Neuronal stem cell (in vitro differentiated cells): ENCODE measurements at regions not wholly inside any gene's neighbourhood (a gene's known extent, or its start where the extent isn't known, plus 50 kb on each side); places are given as distances from the start of the nearest gene placed in this dataset.
A peak's percentile ranks its signal among the peaks of the same experiment; 100 is the strongest.

Experiments
- DNase-seq: peaks from one replicate; pipeline ENCODE4 v3.0.0-alpha.2; 2013; ENCODE audit warnings: low spot score
- H2AFZ ChIP-seq: one replicate; pipeline ENCODE4 v1.6.1; 2013; ENCODE audit warnings: mild to moderate bottlenecking, low read length, inconsistent platforms
- H2AK5ac ChIP-seq: 2 replicates; pipeline ENCODE4 v1.6.1; 2013; ENCODE audit warnings: low read depth, mild to moderate bottlenecking, inconsistent platforms, low read length, moderate library complexity, mixed read lengths
- H2BK120ac ChIP-seq: 2 replicates; pipeline ENCODE4 v1.6.1; 2013; ENCODE audit warnings: low read depth, mild to moderate bottlenecking, inconsistent platforms, low read length, moderate library complexity, mixed read lengths
- H2BK12ac ChIP-seq: one replicate; pipeline ENCODE4 v1.6.1; 2013; ENCODE audit warnings: low read length, inconsistent platforms
- H2BK15ac ChIP-seq: 2 replicates; pipeline ENCODE4 v1.6.1; 2013; ENCODE audit warnings: mild to moderate bottlenecking, low read length, inconsistent platforms, mixed read lengths
- H2BK5ac ChIP-seq: one replicate; pipeline ENCODE4 v1.6.1; 2013; ENCODE audit warnings: inconsistent platforms, mild to moderate bottlenecking, low read length, moderate library complexity
- H3K14ac ChIP-seq: one replicate; pipeline ENCODE4 v1.6.1; 2013; ENCODE audit warnings: low read length, inconsistent platforms
- H3K18ac ChIP-seq: 2 replicates; pipeline ENCODE4 v1.6.1; 2013; ENCODE audit warnings: low read length, inconsistent platforms
- H3K23ac ChIP-seq: 2 replicates; pipeline ENCODE4 v1.6.1; 2013; ENCODE audit warnings: low read depth, mild to moderate bottlenecking, mixed read lengths, low read length, inconsistent platforms; ENCODE audit not compliant: poor library complexity
- H3K27ac ChIP-seq: replicated peaks from 3 replicates; pipeline ENCODE4 v1.5.1; 2013; ENCODE audit warnings: low read length, inconsistent platforms
- H3K27me3 ChIP-seq, 3 experiments: 2 replicates each; pipeline ENCODE4 v1.6.1; 2013; ENCODE audit warnings: low read length in 3 of 3, mild to moderate bottlenecking in 2 of 3, inconsistent platforms in 1 of 3, low read depth in 1 of 3, mixed read lengths in 1 of 3, moderate library complexity in 1 of 3; ENCODE audit not compliant: control insufficient read depth in 3 of 3, insufficient read depth in 3 of 3
- H3K36me3 ChIP-seq, 2 donors: replicated peaks in 1 of 2; 2 replicates each; pipeline ENCODE4 v1.6.1; 2013; ENCODE audit warnings: low read length in 2 of 2; ENCODE audit not compliant: control insufficient read depth in 2 of 2, insufficient read depth in 2 of 2
- H3K4ac ChIP-seq: 2 replicates; pipeline ENCODE4 v1.6.1; 2013; ENCODE audit warnings: inconsistent platforms, mild to moderate bottlenecking, low read length, moderate library complexity
- H3K4me1 ChIP-seq, 2 donors: 1 replicate in 1 of 2; 2 replicates in 1 of 2; pipeline ENCODE4 v1.6.1; 2013; ENCODE audit warnings: low read length in 2 of 2, low read depth in 1 of 2; ENCODE audit not compliant: control insufficient read depth in 2 of 2, insufficient read depth in 1 of 2
- H3K4me2 ChIP-seq: one replicate; pipeline ENCODE4 v1.6.1; 2013; ENCODE audit warnings: mild to moderate bottlenecking, low read length, inconsistent platforms; ENCODE audit not compliant: insufficient read depth, poor library complexity, severe bottlenecking
- H3K4me3 ChIP-seq, 2 donors: 2 replicates each; pipeline ENCODE4 v1.5.1; 2013; ENCODE audit warnings: low read length in 2 of 2, mild to moderate bottlenecking in 2 of 2, inconsistent platforms in 1 of 2, moderate library complexity in 1 of 2
- H3K79me1 ChIP-seq: one replicate; pipeline ENCODE4 v1.6.1; 2013; ENCODE audit warnings: low read depth, mild to moderate bottlenecking, inconsistent platforms, low read length, moderate library complexity
- H3K9ac ChIP-seq: one replicate; pipeline ENCODE4 v1.6.1; 2013; ENCODE audit warnings: mild to moderate bottlenecking, low read depth, low read length, inconsistent platforms; ENCODE audit not compliant: poor library complexity
- H3K9me3 ChIP-seq, 2 donors: replicated peaks in 1 of 2; 2 replicates each; pipeline versions ENCODE3 to v1.6.1; 2013; ENCODE audit warnings: low read length in 2 of 2, mild to moderate bottlenecking in 2 of 2, inconsistent platforms in 1 of 2, low read depth in 1 of 2, mixed read lengths in 1 of 2, moderate library complexity in 1 of 2; ENCODE audit not compliant: control insufficient read depth in 2 of 2, insufficient read depth in 1 of 2
- H4K8ac ChIP-seq: one replicate; pipeline ENCODE4 v1.6.1; 2013; ENCODE audit warnings: low read depth, mild to moderate bottlenecking, inconsistent platforms, low read length, moderate library complexity
- H4K91ac ChIP-seq: one replicate; pipeline ENCODE4 v1.6.1; 2013; ENCODE audit warnings: low read length, low read depth, mild to moderate bottlenecking, inconsistent platforms; ENCODE audit not compliant: poor library complexity
- WGBS, 2 donors: extraction: QIAGEN DNeasy Blood & Tissue Kit; methylation state at CpG; one replicate each; pipeline ENCODE4 v1.1.7; 2013; ENCODE audit warnings: missing lambda C conversion rate in 2 of 2, mixed read lengths in 1 of 2; ENCODE audit not compliant: insufficient read length in 2 of 2, insufficient replicate concordance in 1 of 2; ENCODE audit errors: extremely low coverage in 2 of 2; 5-methylcytosine and 5-hydroxymethylcytosine counted together

DNA sequence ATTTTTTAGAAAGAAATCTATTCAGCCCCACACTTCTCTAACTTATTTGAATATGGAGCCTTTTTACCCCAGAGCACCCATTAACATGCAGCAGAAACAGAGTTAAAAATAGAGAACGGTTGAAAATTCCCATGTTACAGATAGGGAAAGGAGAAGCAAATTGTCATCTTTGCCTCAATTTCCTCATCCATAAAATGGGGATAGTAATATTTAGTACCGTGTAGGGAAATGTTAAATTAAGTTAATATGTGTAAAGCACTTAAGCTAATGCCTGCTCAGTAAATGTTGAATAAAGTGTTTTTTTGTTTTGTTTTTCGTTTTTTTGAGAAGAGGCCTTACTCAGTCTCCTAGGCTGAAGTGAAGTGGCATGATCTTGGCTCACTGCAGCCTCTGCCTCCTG is 50.3 kb downstream of the NAV1 start:
- no peak overlapping the region for H2BK120ac ChIP-seq
- H4K91ac ChIP-seq, result no peak overlapping the region
- WGBS, 2 donors, result no CpG with 5 or more reads among the region's 3 CpGs
- no peak overlapping the region for H3K4me2 ChIP-seq
- no peak overlapping the region for H3K23ac ChIP-seq
- H3K27ac ChIP-seq, result no peak overlapping the region
- no peak overlapping the region for H3K18ac ChIP-seq
- H3K4ac ChIP-seq, result no peak overlapping the region
- H3K4me3 ChIP-seq, result no peak overlapping the region
- DNase-seq, result no peak
- H3K27me3 ChIP-seq, result peaks cover 0 to 2% (median 0%) of the 10 kb centered on the region in 3 experiments
- H2AFZ ChIP-seq, result no peak overlapping the region
- no peak overlapping the region for H2BK12ac ChIP-seq
- no peaks in the 10 kb centered on the region for H3K79me1 ChIP-seq
- no peak overlapping the region for H3K9ac ChIP-seq
- H3K36me3 ChIP-seq, result no peaks in the 10 kb centered on the region
- no peak overlapping the region for H2BK5ac ChIP-seq
- no peak overlapping the region for H4K8ac ChIP-seq
- no peak overlapping the region for H2AK5ac ChIP-seq
- H3K14ac ChIP-seq, result no peak overlapping the region
- H2BK15ac ChIP-seq, result no peak overlapping the region
- H3K4me1 ChIP-seq, result no peaks in the 10 kb centered on the region
- no peaks in the 10 kb centered on the region for H3K9me3 ChIP-seq

DNA sequence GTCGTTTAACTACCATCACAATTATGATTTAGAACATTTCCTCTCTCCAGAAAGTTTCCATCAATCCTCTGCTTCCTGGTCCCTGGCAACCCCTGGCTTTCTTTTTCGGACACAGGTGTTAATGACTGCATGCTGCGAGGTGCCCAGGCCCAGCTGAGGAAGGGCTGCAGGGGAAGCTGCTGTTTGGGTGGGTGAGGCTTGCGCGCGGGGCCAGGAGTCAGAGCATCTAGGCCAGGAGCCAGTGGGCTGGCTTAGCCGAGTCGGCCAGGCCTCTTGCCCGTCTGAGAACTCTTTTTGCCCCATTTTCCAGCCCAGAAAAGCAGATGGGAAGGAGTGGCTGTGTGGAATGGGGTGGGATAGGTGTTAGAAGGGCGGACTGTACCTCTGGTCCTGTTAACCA is 51.5 kb downstream of the NAV1 start:
- Histone ChIP-seq H3K36me3 (no peaks in the 10 kb centered on the region), H2BK12ac (no peak overlapping the region), H3K4me3 (no peak overlapping the region), H2AK5ac (peak overlapping the region; percentile 41), H3K9ac (no peak overlapping the region), H2BK15ac (no peak overlapping the region), H2BK120ac (no peak overlapping the region), H3K27ac (no peak overlapping the region), H3K79me1 (no peaks in the 10 kb centered on the region), H3K4me2 (no peak overlapping the region), H3K14ac (no peak overlapping the region), H3K23ac (no peak overlapping the region), H2AFZ (no peak overlapping the region), H3K4me1 (no peaks in the 10 kb centered on the region), H3K4ac (no peak overlapping the region), H3K18ac (no peak overlapping the region), H4K8ac (no peak overlapping the region), H3K9me3 (no peaks in the 10 kb centered on the region), H4K91ac (no peak overlapping the region), H2BK5ac (no peak overlapping the region), H3K27me3 (peaks cover 0 to 2% (median 0%) of the 10 kb centered on the region in 3 experiments)
- no peak for DNase-seq
- no CpG with 5 or more reads among the region's 10 CpGs for WGBS, 2 donors

- H3K79me1 ChIP-seq, result no peaks in the 10 kb centered on the region
- H2BK15ac ChIP-seq, result no peak overlapping the region
- no peak overlapping the region for H4K8ac ChIP-seq
- H3K4me1 ChIP-seq, result no peaks in the 10 kb centered on the region
- peaks cover 0 to 2% (median 0%) of the 10 kb centered on the region in 3 experiments for H3K27me3 ChIP-seq
- H3K14ac ChIP-seq, result no peak overlapping the region
- no peak for DNase-seq
- no peak overlapping the region for H3K4me3 ChIP-seq
- H3K36me3 ChIP-seq, result no peaks in the 10 kb centered on the region
- no peaks in the 10 kb centered on the region for H3K9me3 ChIP-seq
- H3K27ac ChIP-seq, result no peak overlapping the region
- H2AK5ac ChIP-seq, result no peak overlapping the region
- no peak overlapping the region for H2BK12ac ChIP-seq
- H3K23ac ChIP-seq, result no peak overlapping the region
- no peak overlapping the region for H3K4ac ChIP-seq
- no peak overlapping the region for H4K91ac ChIP-seq
- no peak overlapping the region for H2AFZ ChIP-seq
- H3K18ac ChIP-seq, result no peak overlapping the region
- H2BK5ac ChIP-seq, result no peak overlapping the region
- H3K9ac ChIP-seq, result peak overlapping the region; percentile 65
- H3K4me2 ChIP-seq, result no peak overlapping the region
- WGBS, 2 donors, result no CpG with 5 or more reads among the region's 2 CpGs
- H2BK120ac ChIP-seq, result no peak overlapping the region
These were observed 52.4 kb downstream of the NAV1 start for GRCh38 chr1:201591348-201591747.

DNA sequence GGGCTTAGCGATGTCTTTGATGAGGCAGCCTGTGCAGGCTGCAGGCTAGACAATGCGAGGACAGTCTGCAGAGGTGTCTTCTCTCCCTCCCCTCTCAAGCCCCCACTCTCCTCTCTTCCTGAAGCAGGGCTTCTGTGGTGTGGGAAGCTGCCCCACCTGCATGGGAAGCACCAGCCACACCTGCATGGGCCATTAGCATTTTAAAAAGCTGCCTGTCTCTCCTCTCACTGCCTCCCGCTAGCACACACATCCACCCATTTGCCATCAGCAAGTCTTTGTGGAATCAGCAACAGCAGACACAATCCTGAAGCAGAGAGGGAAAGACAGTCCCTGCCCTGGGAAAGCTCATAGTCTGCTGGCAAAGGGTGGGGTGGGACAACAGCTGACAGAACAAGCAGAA is 53.1 kb downstream of the NAV1 start:
- no peak overlapping the region for H3K9ac ChIP-seq
- no peak overlapping the region for H4K91ac ChIP-seq
- no peak overlapping the region for H2BK12ac ChIP-seq
- H3K23ac ChIP-seq, result no peak overlapping the region
- H3K4me2 ChIP-seq, result no peak overlapping the region
- no peak overlapping the region for H3K27ac ChIP-seq
- no CpG with 5 or more reads among the region's 3 CpGs for WGBS, 2 donors
- DNase-seq, result no peak
- no peak overlapping the region for H2BK15ac ChIP-seq
- no peak overlapping the region for H3K18ac ChIP-seq
- H3K27me3 ChIP-seq, result peaks cover 0 to 2% (median 0%) of the 10 kb centered on the region in 3 experiments
- H2BK120ac ChIP-seq, result no peak overlapping the region
- H3K14ac ChIP-seq, result no peak overlapping the region
- no peaks in the 10 kb centered on the region for H3K36me3 ChIP-seq
- H3K4me3 ChIP-seq, result no peak overlapping the region
- no peak overlapping the region for H2AFZ ChIP-seq
- no peak overlapping the region for H2AK5ac ChIP-seq
- no peaks in the 10 kb centered on the region for H3K79me1 ChIP-seq
- H3K9me3 ChIP-seq, result no peaks in the 10 kb centered on the region
- no peak overlapping the region for H4K8ac ChIP-seq
- no peaks in the 10 kb centered on the region for H3K4me1 ChIP-seq
- H3K4ac ChIP-seq, result no peak overlapping the region
- no peak overlapping the region for H2BK5ac ChIP-seq
